GM21737 (cell line): ENCODE measurements at regions not wholly inside any gene's neighbourhood (a gene's known extent, or its start where the extent isn't known, plus 50 kb on each side); places are given as distances from the start of the nearest gene placed in this dataset.
A peak's percentile ranks its signal among the peaks of the same experiment; 100 is the strongest.
"Not testable (repeated sequence)": the region's sequence is repeated elsewhere in the genome, so short reads cannot be mapped to it uniquely, and the experiment has no call there.

Source experiments
- ATAC-seq: cut with Tn5 transposase; IDR thresholded peaks from one replicate; pipeline ENCODE4 v1.9.1; 2021; ENCODE audit warnings: mild to moderate bottlenecking, moderate library complexity; ENCODE audit not compliant: unreplicated experiment

DNA sequence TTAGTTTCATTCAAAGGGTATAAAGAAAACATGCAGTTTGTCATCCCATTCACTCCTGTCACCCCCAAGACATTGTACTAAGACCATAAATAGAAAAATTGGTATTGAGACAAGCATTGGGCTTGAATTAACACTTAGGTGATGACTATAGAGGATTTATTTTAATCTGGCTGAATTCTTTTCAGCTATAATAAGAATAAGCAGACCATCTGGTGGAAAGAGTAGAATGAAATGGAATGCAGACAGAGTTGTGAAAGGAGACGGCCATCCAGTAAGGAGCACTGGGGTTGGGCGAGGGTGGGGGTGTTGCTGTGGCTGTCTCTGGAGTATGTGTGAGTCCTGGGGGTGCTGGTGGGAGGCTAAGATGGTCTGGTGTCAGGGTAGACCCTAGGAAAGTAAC lies 125.0 kb upstream of the IVNS1ABP start:
- ATAC-seq = no peak

DNA sequence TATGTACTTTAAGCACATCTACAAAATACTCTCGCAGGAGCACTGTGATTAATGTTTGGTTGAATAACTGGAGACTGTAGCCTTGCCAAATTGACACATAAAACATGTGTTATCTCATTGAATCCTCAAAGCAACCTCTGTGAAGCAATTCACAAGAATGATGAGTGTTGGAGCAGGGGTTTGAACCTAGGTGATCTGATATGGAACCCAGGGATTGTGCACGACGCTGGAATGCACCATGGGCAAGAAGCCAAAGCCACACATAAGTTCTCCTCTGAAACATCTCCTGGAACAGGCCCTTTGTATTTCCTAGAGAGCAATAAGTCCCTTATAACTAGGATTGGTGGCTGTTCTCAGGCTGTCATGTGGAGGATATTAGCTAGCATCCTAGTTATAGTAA lies 124.6 kb upstream of the IVNS1ABP start:
- no peak for ATAC-seq

DNA sequence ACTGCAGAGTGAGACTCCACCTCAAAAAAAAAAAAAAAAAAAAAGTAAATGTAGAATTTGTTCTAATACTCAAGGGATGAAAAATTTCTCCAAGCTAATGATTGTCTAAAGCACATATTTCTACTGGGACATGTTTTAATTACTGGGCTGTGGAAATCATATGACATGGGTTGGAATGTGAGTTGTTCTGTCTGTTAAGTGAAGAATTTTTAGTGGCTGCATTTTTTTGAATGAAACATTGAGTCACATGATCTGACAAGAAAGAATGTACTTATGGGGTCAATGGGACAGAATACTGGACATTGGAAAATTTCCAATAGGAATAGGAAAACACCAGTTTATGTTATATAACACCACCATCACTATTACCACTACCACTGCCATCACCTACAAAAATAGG lies 123.8 kb upstream of the IVNS1ABP start:
- no peak for ATAC-seq

DNA sequence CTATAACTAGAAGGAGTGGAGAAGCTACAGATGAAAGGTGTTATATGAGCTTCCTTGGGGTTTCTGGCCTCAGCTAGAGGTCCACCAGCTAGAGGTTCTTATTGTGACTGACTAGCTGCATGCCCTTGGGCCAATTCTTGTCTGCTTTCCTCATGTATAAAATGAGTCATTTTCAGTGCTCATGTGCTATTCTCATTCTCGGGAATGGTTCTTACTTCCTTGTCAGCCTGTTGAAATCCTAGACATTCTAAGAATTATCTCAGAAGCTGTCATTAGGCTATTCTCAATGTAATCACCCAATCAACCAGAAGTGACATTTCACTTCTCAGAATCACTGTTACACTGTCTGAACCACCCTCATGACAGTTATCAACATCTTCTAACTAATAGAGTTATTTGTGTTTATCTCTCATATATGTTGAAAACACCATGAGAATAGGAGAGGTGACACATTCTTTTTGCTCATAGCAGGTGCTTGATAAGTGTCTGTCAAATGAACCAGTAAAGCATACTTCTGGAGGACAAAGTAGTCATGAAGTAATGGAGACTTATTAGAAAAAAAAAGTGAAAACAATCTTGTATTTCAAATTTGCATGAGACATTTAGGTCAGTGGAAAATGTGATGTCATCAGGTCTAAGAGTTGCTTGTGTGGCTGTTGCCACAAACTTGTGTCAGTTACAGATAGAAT lies 122.8 kb upstream of the IVNS1ABP start:
- ATAC-seq = peak; percentile 79

DNA sequence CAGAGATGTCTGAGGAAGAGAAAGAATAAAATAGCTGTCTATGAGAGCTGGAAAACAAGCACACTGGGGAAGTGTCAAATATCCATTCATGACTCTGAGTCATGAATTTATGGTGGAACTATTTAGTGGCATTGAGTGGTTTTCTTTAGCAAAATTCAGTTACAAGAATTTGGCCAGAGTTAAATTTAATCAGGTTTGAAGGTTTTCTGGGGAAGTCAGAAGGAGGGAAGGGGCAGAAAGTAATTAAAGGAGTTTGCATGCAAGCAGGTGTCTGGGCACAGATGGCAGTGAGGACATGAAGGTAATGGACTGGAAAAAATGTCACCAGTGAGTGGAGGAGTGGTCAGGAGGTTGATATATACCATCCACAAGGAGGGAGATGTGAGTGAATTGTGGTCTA lies 121.9 kb upstream of the IVNS1ABP start:
- ATAC-seq = no peak

DNA sequence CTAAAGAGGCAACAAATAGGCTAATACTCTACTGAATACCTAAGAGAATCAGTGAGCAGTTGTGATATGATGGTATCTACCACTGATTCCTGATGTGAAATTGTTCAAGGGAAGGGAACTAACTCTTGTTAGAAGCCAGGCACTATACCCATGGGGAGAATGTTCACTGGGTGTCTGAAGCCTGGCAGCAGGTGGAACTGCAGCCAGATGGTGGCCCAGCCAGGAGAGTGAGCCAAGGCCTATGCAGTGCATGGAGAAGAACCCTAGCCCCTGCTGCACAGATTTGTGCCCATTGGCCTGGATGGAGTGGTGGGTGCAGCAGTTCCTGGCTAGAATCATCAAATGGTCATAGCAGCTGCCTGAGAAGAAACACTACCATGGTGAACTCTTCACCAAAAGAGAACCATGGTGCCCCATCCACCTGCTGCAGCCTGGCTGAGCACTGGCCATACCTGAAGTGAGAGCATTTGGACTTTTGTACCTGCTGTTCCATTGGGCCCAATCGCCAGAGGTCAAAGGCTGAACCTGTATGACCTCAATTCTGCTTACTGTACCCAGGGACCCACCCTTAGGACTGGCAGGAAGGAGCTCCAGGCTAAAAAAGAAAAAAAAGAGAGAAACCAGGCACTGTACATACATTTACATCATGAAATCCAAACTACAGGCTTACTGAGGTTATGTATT lies 118.8 kb upstream of the IVNS1ABP start:
- ATAC-seq = no peak

DNA sequence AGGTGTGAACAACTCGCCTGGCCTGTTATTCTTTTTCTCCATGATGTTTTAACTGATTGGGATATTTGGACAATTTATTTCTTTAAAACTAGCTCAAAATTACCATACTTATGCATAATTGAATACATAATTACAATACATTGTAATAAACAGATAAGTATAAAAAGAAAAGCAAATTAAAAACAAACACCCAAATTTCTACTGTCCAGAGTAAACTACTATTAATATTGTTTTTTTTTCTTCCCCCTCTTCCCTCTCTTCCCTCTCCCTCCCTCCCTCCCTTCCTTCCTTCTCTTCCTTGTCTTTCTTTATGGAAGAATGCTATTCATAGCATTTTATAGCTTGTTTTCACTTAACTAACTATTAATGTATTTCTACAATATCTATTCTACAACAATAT lies 117.7 kb upstream of the IVNS1ABP start:
- ATAC-seq = no peak

DNA sequence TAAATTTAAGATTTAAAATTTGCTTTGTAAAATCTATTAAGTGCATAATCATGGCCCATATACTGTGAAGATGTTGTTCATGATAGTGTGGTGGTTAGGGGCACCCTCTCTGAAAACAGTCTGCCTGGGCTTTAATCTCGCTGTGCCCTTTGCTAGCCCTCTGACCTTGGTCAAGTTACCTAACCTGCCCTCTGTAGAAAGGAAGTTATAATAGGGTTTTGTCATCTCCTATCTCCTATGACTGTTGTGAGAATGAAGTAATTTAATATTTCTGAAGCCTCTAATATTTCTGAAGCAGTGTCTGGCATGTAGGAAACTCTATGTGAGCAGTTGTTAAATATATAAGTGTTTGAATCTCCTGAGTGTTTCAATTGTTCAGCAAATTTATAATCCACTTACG lies 116.6 kb upstream of the IVNS1ABP start:
- ATAC-seq = no peak

DNA sequence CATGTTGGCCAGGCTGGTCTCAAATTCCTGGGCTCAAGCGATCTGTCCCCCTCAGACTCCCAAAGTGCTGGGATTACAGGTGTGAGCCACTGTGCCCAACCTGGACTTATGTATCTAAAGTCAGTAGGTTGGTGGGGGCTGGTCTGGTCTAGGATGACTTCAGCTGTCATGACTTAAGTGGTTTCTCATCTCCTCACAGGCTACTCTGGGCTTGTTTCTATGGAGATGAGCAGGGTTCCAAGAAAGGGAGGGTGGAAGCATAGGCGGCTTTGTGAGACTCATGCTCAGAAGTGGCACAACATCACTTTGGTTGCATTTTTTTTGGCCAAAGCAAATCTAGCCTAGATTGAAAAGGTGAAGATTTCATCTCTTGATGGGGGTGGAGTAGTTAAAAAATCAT lies 115.9 kb upstream of the IVNS1ABP start:
- no peak for ATAC-seq

DNA sequence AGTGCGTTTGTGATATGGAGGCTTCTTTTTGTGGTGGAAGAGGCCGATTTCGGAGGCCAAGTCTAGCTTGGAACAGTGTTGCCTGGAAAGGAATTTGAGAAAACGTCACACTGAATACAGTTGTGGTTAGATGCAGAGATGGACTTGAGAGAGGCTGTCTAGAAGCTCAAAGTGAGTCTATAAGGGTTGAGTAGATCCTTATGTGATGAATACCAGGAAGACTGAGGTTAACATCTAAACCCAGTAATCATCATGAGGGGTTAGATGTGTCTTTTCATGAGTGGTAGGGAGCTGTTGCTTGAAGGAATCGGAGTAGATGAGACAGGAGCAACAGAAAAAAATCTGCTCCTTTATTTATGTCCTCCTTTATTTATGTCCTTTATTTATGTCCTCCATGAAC lies 114.6 kb upstream of the IVNS1ABP start:
- ATAC-seq = no peak

DNA sequence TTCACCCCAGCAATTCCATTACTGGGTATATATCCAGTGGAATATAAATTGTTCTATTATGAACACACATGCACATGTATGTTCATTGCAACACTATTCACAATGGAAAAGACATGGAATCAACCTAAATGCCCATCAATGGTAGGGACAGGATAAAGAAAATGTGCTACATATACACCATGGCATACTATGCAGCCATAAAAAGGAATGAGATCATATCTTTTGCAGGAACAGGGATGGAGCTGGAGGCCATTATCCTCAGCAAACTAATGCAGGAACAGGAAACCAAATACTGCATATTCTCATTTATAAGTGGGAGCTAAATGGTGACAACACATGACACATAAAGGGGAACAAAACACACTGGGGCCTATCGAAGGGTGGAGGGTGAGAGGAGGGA lies 112.6 kb upstream of the IVNS1ABP start:
- ATAC-seq = not testable (repeated sequence)

DNA sequence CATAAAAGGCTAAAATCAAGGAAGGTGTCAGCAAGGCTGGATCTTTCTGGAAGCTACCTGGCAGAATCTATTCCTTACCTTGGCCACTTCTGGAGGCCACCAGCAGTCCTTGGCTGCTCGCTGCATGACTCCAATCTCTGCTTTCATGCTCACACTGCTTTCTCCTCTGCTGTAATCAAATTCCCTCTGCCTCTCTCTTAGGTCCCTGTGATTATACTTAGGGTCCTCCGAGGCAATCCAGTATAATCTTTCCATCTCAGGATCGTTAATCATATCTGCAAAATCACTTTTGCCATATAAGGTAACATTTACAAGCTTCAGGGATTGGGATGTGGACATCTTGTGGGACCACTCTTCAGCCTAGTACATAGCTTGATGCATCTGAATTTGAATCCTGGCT lies 110.7 kb upstream of the IVNS1ABP start:
- ATAC-seq = no peak

DNA sequence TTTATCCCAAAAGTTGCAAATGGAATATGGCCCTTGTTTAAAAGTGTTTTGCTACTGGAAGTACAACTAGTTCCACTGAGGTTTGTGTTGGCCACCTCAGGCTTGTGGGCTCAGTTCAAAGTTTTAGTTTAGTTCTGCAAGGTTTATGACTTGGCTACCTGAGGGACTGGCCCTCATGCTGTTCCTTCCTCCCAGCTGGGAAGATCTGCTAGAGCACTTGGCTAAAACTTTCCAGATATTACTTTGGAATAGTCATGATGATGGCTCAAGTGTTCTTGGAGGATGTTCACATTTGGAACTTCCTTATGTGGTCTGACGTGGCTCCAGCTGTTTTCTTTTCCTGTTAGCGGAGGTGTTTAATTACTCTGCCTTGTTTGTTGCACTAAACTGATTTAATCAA lies 110.2 kb upstream of the IVNS1ABP start:
- ATAC-seq = no peak

DNA sequence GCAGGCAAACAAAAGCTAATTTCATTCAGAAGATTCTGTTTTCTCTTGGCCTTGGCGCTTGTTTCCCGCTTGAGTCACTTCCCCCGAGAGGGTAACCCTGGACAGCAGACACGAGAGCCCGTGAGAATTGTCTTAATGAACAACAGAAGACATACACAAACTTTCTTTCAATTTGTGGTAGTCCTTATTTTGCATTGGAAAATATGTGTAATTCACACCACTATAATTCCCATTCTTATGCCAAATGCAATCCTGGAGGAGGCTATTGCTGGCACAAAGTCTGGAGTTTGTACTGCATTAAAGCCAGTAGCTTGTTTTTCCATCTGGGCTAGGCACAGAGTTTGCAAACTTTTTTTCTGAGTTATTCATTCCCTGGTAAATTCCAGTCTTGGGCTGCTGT lies 109.8 kb upstream of the IVNS1ABP start:
- ATAC-seq = no peak

DNA sequence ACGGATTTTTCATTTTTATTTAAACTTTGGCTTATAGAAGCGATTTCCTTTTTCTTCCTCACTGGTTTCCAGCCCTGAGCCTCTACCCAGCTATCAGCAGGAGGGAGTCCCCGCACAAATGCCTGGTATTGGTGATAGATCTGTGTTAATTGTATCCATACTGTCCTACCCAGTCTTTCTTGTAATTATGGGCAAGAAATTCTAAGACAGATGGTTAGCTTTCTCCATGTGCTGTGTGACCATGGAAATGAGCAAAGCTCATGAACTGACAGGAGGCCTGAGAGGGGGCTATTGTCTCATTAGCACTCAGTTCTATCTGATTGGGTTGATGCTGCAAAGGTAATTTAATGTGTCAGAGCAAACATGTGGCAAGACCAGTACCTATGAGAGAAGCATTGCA lies 108.1 kb upstream of the IVNS1ABP start:
- ATAC-seq = no peak

DNA sequence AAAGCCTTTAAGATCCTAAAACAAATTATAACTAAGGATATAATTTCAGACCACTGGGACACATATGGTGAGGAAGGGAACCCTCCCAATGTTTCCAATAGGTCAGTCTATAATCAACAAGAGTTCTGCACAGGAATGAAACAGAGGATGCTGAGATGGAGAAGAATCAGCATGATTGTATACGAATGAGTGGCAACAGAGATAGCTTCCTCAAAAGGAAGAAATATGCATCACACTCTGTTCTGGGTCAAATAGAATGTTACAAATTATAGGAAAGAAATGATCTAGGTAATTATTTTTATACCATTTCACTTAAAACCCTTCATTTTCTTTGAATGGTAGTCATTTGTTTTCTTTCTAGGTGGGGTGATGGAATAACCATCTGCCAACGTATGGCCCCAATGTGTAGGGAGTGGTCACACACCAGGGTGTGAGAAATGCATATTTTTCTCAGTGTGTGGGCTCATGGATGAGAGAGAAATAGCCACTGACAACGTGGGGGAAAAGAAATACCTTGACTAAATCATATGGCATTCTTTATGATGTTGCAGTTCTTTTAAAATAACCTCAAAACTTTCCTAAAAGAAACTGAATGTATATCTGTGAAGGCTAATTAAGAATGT lies 104.6 kb upstream of the IVNS1ABP start:
- ATAC-seq = no peak

DNA sequence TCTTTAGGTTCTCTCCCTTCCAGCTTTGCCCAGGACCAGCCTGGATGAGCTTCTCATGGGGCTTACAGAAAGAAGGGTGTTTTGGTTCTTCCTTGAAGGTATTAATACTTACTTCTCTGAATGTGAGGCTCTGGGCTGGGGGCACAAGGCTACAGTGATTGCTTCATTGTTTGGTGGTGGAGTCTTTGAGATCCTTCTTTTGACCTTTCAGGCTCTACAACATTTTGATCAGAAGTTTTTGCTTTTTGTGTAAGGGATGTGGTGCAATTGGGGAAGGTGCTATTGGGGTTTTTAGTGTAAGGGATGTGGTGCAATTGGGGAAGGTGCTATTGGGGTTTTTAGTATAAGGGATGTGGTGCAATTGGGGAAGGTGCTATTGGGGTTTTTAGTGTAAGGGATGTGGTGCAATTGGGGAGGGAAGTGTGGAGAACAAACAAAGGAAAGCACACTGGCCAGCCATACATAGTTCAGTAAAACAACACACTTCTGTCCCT lies 103.6 kb upstream of the IVNS1ABP start:
- ATAC-seq = no peak

DNA sequence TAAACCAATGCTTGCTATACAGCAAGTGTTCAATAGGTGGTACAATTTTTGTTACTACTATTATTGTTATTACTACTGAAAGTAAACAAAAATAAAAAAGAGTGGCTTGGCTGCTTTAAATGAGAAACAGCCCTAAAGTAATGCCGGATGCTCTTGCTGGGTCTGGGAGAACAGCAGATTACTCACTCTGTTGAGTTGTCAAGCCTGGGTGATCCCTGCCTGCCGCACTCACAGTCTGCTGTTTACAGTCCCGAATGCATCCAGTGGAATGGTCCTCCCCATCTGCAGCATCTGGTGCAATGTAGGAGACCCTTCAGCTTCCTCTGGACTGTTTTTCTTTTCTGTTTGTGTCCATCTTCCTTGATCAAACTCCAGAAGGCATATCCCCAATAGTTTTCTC lies 102.7 kb upstream of the IVNS1ABP start:
- no peak for ATAC-seq

DNA sequence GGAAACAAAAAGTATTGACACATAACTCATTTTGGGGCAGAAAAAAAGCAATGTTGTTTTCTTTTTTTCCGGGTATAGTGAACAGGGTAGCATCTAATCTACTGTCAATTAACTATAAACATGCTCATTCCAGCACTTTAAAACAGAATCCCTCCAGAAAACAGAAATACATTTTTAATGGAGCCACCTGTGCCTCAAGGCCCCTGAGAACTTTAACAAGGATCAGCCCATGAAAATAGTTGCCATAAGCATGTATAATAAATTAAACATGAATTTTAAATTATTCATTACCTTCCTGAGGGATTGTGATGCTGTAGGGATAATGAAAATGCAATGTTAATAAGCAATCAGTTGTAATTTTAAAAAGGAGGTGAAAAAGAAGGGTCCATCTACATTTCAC lies 101.4 kb upstream of the IVNS1ABP start:
- no peak for ATAC-seq

DNA sequence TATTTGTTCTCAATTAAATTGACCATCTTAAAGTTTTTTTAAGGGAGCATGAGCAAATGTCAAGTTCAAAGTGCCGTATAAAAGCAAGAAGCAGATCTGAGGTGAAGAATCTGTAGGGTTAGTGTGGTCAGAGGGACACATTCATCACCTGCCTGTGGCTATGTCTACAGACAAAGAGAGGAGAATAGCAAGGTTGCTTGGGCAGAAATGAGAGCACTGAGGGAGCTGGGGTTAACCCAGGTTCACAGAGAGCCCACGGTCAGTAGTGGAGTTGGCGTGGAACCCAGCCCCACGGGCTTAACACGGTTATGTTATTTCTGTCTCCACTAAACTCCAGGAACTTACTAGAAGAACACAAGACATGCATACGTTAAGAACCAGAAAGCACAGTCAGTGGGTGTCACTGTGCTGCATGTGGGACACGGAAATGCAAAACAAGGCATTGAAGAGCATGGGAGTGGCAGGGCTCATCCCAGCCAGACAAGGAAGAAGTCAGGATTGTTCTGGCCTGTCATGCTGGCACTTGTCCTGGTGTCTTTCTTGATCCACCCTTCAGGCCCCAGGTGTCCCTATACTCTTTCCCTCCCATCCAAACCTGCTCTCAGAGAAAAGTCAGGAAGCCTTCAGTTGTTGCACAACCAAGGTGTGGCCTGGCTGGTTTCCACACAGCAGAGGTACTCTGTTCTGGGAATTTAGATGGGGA lies 95.5 kb upstream of the IVNS1ABP start:
- no peak for ATAC-seq

DNA sequence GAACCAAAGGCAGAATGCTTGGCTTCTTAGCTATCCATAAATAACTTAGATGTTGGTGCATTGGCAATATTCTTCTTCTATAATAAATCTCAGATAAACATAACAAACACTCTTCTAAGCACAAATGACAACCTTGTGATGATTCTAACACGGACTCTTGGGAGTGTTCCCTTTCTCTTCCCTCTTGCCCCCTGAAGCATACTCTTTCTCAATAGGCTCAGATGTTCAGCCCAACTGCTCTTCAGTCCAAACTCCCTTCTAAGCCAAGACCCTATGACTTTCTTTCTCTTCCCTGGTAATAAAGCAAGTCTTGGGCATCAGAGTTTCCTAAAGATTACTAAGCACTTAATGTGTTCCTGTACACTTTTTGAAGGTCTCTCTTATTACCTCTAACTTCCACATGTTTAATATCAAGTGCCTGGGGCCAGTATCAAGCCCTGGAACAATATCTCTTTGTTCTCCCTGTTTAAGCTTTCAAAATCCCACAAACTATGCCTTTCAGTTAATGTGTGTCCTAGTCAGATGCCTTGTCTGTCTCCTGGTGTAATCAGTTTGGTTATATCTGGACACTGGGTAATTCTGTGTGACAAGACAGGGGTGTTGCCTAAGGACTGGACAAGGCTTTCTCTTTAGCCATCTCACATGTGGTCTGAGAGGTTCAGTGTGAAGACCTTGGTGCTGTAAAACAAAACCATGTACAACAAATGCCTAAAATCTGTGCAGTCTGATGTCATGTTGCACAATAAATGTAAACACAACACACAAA lies 92.9 kb upstream of the IVNS1ABP start:
- ATAC-seq = no peak
